Tibial nerve (tissue), 4 donors: ENCODE measurements at regions not wholly inside any gene's neighbourhood (a gene's known extent, or its start where the extent isn't known, plus 50 kb on each side); places are given as distances from the start of the nearest gene placed in this dataset.
A peak's percentile ranks its signal among the peaks of the same experiment; 100 is the strongest.

Experiments used
- DNase-seq, 2 donors: peaks; one replicate each; pipeline ENCODE4 v3.0.0-alpha.2; 2019; ENCODE audit warnings: low spot score in 2 of 2
- H3K27ac ChIP-seq, 4 donors: fragments of 200-600 bp; sonication (generic) in 3 of 4; one replicate each; pipeline ENCODE4 v1.5.1; 2017 to 2019; ENCODE audit warnings: mild to moderate bottlenecking in 1 of 4
- H3K27me3 ChIP-seq, 2 donors: fragments of 200-600 bp; sonication (generic) in 1 of 2; one replicate each; pipeline versions ENCODE4 v1.5.1 to v1.6.0; 2017 to 2019
- H3K36me3 ChIP-seq, 3 donors: fragments of 200-600 bp; sonication (generic); one replicate each; pipeline ENCODE4 v1.5.1; 2018 to 2019
- H3K4me1 ChIP-seq, 4 donors: fragments of 200-600 bp; sonication (generic) in 3 of 4; one replicate each; pipeline ENCODE4 v1.5.1; 2017 to 2019
- H3K4me3 ChIP-seq, 4 donors: fragments of 200-600 bp; sonication (generic) in 3 of 4; one replicate each; pipeline ENCODE4 v1.5.1; 2017 to 2019; ENCODE audit warnings: mild to moderate bottlenecking in 1 of 4, moderate library complexity in 1 of 4
- H3K9me3 ChIP-seq, 4 donors: fragments of 200-600 bp; sonication (generic) in 3 of 4; one replicate each; pipeline ENCODE4 v1.5.1; 2017 to 2019
- EP300 ChIP-seq, 2 donors: sonication (generic); formaldehyde crosslinking; IDR thresholded peaks; one replicate each; pipeline ENCODE4 v1.6.1; 2017; ENCODE audit warnings: antibody characterized with exemption in 2 of 2, mild to moderate bottlenecking in 1 of 2
- POLR2A ChIP-seq, 2 donors: fragments of 450-650 bp; IDR thresholded peaks; one replicate each; pipeline ENCODE4 v1.6.1; 2017; ENCODE audit warnings: antibody characterized with exemption in 2 of 2, mild to moderate bottlenecking in 2 of 2, moderate library complexity in 2 of 2
- WGBS, 2 donors: methylation state at CpG; one replicate each; pipeline ENCODE4 v1.1.5; 2018; 5-methylcytosine and 5-hydroxymethylcytosine counted together
- TF ChIP-seq, protein P1 (sequence below), 5 experiments: fragments of 200-600 bp in 3 of 5; fragments of 450-650 bp in 2 of 5; sonication (generic) in 3 of 5; IDR thresholded peaks; one replicate each; pipeline ENCODE4 v1.5.1; 2016 to 2019; ENCODE audit warnings: antibody characterized with exemption in 5 of 5, mild to moderate bottlenecking in 3 of 5, moderate library complexity in 2 of 5

DNA sequence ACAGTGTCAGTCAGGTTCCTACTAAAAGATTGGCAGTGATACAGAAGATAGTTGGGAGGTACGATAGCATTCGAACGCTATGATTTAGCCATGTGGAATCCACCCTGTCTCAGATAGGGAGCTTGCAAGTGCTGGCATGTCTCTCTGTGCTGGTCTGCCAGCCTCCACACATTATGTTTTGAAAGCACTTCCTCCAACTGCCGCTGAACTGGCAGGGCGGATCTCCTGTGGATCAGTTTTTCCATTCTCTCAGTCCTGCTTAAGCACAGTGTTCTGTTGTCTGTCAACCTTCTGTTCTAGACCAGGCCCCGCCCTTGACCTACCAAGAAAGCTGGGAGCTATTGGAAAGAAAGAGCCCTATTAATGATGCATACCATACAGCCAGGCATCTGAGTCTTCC, 65.5 kb upstream of the PALMD start:
- H3K27ac ChIP-seq: peak overlapping the region in 2 of 4 donors; percentile 39 to 79
- H3K9me3 ChIP-seq: no peaks in the 10 kb centered on the region
- no peak overlapping the region for H3K4me3 ChIP-seq
- H3K36me3 ChIP-seq: no peaks in the 10 kb centered on the region
- no peak for DNase-seq
- TF ChIP-seq POLR2A (IDR thresholded peaks at IDR 0.05) (no peak), EP300 (IDR thresholded peaks at IDR 0.05) (no peak)
- TF ChIP-seq, protein P1, sequence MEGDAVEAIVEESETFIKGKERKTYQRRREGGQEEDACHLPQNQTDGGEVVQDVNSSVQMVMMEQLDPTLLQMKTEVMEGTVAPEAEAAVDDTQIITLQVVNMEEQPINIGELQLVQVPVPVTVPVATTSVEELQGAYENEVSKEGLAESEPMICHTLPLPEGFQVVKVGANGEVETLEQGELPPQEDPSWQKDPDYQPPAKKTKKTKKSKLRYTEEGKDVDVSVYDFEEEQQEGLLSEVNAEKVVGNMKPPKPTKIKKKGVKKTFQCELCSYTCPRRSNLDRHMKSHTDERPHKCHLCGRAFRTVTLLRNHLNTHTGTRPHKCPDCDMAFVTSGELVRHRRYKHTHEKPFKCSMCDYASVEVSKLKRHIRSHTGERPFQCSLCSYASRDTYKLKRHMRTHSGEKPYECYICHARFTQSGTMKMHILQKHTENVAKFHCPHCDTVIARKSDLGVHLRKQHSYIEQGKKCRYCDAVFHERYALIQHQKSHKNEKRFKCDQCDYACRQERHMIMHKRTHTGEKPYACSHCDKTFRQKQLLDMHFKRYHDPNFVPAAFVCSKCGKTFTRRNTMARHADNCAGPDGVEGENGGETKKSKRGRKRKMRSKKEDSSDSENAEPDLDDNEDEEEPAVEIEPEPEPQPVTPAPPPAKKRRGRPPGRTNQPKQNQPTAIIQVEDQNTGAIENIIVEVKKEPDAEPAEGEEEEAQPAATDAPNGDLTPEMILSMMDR (IDR thresholded peaks at IDR 0.05): no peak
- WGBS, 2 donors: 70 to 93% methylated on average over 6 of the region's 6 CpGs
- H3K4me1 ChIP-seq: peaks cover 0 to 16% (median 6%) of the 10 kb centered on the region in 4 donors
- H3K27me3 ChIP-seq: no peaks in the 10 kb centered on the region

DNA sequence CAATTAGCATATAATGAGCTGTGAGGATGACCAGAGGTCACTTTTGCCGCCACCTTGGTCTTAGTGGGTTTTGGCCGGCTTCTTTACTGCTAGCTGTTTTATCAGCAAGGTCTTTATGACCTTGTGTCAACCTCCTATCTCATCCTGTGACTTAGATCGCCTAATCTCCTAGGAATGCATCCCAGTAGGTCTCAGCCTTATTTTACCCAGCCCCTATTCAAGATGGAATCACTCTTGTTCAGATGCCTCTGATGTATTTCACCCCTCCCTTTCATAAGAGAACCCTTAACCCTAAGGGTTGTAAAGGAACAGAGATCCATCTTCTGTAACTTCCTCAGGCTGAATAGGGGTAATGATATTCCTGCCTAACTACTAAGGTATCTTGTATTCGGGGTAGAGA, 58.9 kb upstream of the PALMD start:
- 70 to 75% methylated on average over 4 of the region's 4 CpGs for WGBS, 2 donors
- DNase-seq: no peak
- Histone ChIP-seq H3K4me1 (no peaks in the 10 kb centered on the region), H3K9me3 (no peaks in the 10 kb centered on the region), H3K4me3 (no peak overlapping the region), H3K27me3 (no peaks in the 10 kb centered on the region), H3K27ac (no peak overlapping the region), H3K36me3 (no peaks in the 10 kb centered on the region)
- TF ChIP-seq EP300 (IDR thresholded peaks at IDR 0.05): no peak
- no peak for TF ChIP-seq POLR2A (IDR thresholded peaks at IDR 0.05)
- TF ChIP-seq, protein P1 (IDR thresholded peaks at IDR 0.05): no peak

DNA sequence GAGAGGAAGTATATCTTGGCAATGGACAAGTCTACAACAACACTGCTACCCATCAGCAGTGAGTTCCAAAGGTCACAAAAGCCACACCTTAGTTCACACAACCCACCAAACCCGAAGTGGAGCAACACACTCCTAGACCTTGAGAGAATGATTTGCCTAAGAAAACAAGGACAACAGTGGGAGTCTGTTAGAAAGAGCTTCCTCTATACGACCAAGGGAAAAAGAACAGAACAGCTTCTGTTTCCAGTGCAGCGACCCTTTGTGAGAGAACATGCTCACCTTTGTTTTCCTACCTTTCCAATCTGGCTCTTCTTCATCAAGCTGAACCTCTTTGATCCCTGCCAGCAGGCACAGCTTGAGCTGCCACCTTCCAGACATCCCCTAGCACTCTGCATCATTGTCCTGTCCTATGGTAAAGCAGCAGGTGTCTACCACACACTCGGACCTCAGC, 56.7 kb upstream of the PALMD start:
- Histone ChIP-seq H3K9me3 (no peaks in the 10 kb centered on the region), H3K27me3 (no peaks in the 10 kb centered on the region), H3K4me3 (no peak overlapping the region), H3K27ac (peak overlapping the region in 1 of 4 donors; percentile 14), H3K36me3 (no peaks in the 10 kb centered on the region), H3K4me1 (no peaks in the 10 kb centered on the region)
- 42 to 51% methylated on average over 4 of the region's 4 CpGs for WGBS, 2 donors
- DNase-seq: no peak
- TF ChIP-seq POLR2A (IDR thresholded peaks at IDR 0.05) (no peak), EP300 (IDR thresholded peaks at IDR 0.05) (no peak)
- TF ChIP-seq, protein P1 (IDR thresholded peaks at IDR 0.05): no peak

DNA sequence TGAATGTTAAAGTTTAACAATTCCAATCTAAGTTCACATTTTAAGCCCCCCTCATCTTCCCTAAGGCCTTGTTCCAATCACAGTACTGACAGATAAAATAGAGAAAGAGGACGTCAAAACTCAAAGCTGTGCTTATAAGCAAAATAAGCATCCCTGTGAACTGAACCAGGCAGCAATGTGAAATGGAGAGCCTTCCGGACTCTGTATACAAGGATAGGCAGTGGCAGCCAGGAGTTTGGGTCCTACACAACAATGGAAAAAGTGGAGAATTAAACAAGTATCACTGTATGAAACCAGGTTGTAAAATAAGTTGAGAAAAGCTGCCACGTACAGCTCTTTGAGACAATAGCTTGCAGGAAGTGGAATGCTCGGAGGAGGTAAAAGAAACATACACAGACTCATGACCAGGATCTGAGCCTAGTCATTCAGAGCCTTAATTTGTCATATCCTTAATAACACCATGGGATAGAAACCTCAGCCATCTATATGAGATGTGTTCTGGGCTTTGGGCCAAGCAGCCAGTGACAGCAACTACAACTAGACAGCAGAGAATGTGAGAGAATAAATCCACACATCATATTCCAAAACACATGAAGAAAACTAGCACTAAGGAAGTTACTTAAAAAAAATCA, 55.2 kb upstream of the PALMD start:
- H3K27ac ChIP-seq: peak overlapping the region in 2 of 4 donors; percentile 29 to 56
- H3K4me3 ChIP-seq: no peak overlapping the region
- no peaks in the 10 kb centered on the region for H3K4me1 ChIP-seq
- no peaks in the 10 kb centered on the region for H3K36me3 ChIP-seq
- no peak for DNase-seq
- TF ChIP-seq, protein P1 (IDR thresholded peaks at IDR 0.05): no peak
- TF ChIP-seq POLR2A (IDR thresholded peaks at IDR 0.05): no peak
- peak in 1 of 2 donors; percentile 32 for TF ChIP-seq EP300 (IDR thresholded peaks at IDR 0.05)
- no peaks in the 10 kb centered on the region for H3K9me3 ChIP-seq
- WGBS, 2 donors: 61 to 64% methylated on average over 4 of the region's 4 CpGs
- no peaks in the 10 kb centered on the region for H3K27me3 ChIP-seq

DNA sequence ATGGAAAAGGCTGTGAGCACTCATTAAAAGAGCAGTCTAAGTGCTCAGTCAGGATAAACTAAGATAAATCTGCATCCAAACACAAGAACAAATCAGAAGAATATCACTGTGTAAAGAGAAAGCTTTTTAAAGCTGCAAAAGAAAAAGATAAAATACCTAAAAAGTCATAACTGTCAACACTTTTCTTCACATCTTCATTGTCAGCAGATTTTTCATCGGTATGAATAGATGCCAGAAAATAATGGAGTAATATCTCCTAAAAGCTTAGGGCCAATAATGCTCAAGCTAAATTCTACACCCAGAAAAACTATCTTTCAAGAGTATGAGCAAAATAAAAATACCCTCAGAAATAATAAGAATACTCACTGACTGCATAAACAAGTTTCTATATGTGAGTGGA, 54.0 kb upstream of the PALMD start:
- Histone ChIP-seq H3K27me3 (no peaks in the 10 kb centered on the region), H3K9me3 (no peaks in the 10 kb centered on the region), H3K36me3 (no peaks in the 10 kb centered on the region), H3K27ac (no peak overlapping the region), H3K4me3 (no peak overlapping the region), H3K4me1 (no peaks in the 10 kb centered on the region)
- TF ChIP-seq EP300 (IDR thresholded peaks at IDR 0.05): no peak
- TF ChIP-seq, protein P1 (IDR thresholded peaks at IDR 0.05): no peak
- TF ChIP-seq POLR2A (IDR thresholded peaks at IDR 0.05): no peak
- no peak for DNase-seq
- 64 to 73% methylated on average over 1 of the region's 1 CpG for WGBS, 2 donors
